HG03558 (cell line): ENCODE measurements at regions not wholly inside any gene's neighbourhood (a gene's known extent, or its start where the extent isn't known, plus 50 kb on each side); places are given as distances from the start of the nearest gene placed in this dataset.
"Not testable (repeated sequence)": the region's sequence is repeated elsewhere in the genome, so short reads cannot be mapped to it uniquely, and the experiment has no call there.

Experiments
- ATAC-seq: cut with Tn5 transposase; IDR thresholded peaks from one replicate; pipeline ENCODE4 v1.9.1; 2021; ENCODE audit warnings: moderate number of reproducible peaks; ENCODE audit not compliant: unreplicated experiment; ENCODE audit errors: extremely low read depth

- no peak for ATAC-seq
These were observed 135.5 kb upstream of the PZP start for GRCh38 chr12:9343731-9344130.

- no peak for ATAC-seq
These were observed 134.6 kb upstream of the PZP start for GRCh38 chr12:9342614-9343353.

DNA sequence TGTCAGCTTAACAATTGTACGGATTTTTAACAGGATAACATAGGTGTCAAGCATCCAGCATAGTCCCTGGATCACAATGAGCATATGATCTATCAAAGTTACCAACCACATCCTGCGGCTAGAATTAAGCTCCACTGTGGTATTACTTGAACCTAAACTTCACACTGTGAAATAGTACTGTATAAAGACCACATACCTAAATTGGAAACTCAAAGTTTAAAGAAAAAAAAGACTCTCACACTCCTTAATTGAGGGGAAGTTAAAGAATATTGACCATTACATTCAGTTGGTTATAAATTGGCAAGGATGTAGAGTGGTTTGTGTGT, 133.0 kb upstream of the PZP start:
- ATAC-seq: no peak

GRCh38 chr12:9340422-9341259, 132.4 kb upstream of the PZP start:
- no peak for ATAC-seq

- ATAC-seq: no peak
These were observed 129.5 kb upstream of the PZP start for GRCh38 chr12:9337656-9338055.

DNA sequence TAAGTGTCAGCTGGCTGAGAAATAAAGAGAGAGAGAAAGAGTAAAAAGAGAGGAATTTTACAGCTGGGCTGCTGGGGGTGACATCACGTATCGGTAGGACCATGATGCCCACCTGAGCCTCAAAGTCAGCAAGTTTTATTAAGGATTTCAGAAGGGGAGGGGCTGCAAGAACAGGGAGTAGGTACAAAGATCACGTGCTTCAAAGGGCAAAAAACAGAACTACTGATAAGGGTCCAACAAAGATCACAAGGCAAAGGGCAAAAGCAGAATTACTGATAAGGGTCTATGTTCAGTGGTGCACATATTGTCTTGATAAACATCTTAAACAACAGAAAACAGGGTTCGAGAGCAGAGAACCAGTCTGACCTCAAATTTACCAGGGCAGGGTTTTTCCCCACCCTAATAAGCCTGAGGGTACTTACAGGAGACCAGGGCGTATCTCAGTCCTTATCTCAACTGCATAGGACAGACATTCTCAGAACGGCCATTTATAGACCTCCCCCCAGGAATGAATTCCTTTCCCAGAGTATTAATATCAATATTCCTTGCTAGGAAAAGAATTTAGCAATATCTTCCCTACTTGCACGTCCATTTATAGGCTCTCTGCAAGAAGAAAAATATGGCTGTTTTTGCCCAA, 128.3 kb upstream of the PZP start:
- ATAC-seq: not testable (repeated sequence)

GRCh38 chr12:9335867-9336266, 127.7 kb upstream of the PZP start:
- no peak for ATAC-seq

- ATAC-seq: no peak
These were observed 126.8 kb upstream of the PZP start for GRCh38 chr12:9334964-9335363.

- no peak for ATAC-seq
These were observed 126.0 kb upstream of the PZP start for GRCh38 chr12:9334041-9334692.

- ATAC-seq: no peak
These were observed 125.0 kb upstream of the PZP start for GRCh38 chr12:9333161-9333560.

DNA sequence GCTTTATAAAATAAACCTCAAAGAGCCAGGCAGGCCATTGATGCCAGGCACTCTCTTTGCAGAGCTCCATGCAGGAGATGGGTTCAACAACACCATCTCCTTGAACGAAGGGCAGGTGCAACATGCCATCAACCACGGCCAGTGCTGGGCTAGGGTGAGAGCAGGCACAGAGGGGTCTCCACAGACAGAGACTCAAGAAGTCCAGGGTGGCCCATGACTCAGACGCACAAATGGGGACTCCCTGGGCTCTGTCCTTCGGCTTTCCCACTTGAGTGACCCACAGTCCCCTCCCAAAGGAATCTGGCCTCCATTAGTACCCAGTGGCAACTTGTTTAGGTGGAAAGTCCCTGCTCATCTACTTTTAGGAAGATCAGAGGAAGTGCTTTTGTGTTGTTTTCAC, 124.4 kb upstream of the PZP start:
- no peak for ATAC-seq

DNA sequence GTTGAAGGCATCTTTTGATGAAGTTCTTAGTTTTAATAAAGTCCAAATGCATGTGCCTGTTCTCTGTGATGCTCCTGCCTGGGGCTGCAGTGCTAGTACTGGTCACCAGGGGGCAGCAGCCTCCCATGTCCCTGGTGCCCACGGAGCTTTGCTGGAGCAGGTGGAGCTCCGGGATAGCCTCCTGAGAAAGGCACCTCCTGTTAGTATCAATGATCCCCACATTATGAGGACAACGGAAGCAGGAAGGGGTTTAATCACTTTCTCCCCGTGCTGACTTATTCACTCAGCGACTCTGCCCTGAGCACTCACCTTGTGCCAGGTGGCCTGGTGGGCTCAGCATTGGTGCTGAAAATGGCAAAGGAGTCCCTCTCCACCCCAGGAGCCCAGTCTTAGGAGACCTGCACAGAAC, 123.0 kb upstream of the PZP start:
- ATAC-seq: no peak

- ATAC-seq: no peak
These were observed 120.8 kb upstream of the PZP start for GRCh38 chr12:9329019-9329418.

- no peak for ATAC-seq
These were observed 119.9 kb upstream of the PZP start for GRCh38 chr12:9328065-9328464.

- no peak for ATAC-seq
These were observed 119.1 kb upstream of the PZP start for GRCh38 chr12:9327320-9327719.

DNA sequence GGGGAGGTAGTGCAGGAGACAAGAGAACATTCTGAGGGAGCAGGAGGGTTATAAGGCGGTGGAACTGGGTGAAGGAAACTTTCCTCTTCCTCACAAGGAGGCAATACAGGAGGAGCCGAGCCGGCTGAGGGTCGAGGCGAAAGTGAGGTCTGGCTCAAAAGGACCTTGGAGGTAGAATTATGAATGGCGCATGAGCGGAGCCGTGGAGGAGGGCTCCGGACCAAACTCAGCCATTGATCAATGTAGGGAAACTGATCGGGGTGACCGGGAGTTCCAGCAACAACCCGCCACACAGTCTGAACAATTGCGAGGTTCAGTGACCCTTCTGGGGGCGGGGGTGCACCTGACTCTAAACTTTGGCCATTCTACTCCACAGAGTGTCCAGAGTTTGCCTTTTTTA, 118.7 kb upstream of the PZP start:
- not testable (repeated sequence) for ATAC-seq

DNA sequence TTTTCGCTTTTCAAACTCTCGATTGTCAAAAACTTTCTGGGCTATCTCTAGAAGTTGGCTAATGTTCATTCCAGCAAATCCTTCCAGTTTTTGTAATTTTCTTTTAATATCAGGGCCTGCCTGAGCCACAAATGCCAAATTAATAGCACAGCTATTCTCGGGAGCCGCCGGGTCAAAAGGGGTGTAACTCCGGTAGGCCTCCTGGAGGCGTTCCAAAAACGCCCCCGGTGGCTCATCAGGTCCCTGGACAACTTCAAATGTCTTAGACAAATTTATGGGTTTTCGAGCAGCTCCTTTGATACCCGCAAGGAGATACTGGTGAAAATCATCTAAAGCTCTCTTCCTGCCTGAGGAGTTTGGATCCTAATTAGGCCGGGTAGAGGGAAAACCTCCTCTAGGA, 117.9 kb upstream of the PZP start:
- ATAC-seq: no peak

DNA sequence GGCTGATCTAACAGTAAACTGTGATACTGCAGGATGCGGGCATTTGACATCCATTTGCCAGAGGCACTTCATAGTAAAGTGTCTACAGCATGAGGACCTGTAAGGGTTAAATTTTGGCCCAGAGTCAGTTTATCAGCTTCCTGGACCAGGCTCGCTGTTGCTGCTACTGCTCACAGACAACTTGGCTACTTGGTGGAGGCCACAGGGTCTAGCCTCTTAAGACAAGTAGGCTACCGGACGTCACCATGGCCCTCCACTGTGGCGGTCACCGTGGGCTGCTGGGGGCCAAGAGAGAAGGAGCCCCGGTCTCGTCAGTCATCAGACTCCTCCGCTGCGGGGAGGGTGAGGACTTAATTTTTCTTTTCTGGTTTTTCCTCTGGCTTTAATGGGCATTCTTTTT, 117.3 kb upstream of the PZP start:
- no peak for ATAC-seq

GRCh38 chr12:9324782-9325181, 116.6 kb upstream of the PZP start:
- ATAC-seq: no peak

- no peak for ATAC-seq
These were observed 115.0 kb upstream of the PZP start for GRCh38 chr12:9323144-9323681.

DNA sequence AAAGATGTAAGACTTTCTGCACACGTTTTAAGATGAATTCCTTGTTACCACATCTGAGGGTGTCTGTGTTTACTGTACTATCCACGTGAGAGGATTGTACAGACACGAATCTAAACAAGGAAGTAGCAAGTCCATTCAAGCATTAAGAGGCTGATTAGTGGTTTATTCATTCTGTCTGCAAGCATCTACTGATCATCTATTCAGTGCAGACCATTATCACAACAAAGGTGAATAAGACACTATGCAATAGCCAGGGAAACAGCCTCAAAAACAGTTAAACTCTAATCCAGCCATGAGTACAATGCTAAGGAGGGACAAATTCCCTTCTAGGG, 111.6 kb upstream of the PZP start:
- ATAC-seq: no peak
